Chondrocyte (in vitro differentiated cells): ENCODE measurements at regions not wholly inside any gene's neighbourhood (a gene's known extent, or its start where the extent isn't known, plus 50 kb on each side); places are given as distances from the start of the nearest gene placed in this dataset.

ENCODE experiments used
- DNase-seq: peaks from one replicate; pipeline ENCODE4 v3.0.0; 2021; ENCODE audit warnings: mixed read lengths, low spot score
- H3K27ac Mint-ChIP-seq: one replicate; pipeline ENCODE4 v1.8.0; 2021; ENCODE audit warnings: mild to moderate bottlenecking, moderate library complexity, mixed read lengths; ENCODE audit not compliant: unreplicated experiment
- H3K27me3 Mint-ChIP-seq: 2 replicates; pipeline ENCODE4 v1.8.0; 2021; ENCODE audit warnings: low read depth, mixed read lengths
- H3K36me3 Mint-ChIP-seq: 2 replicates; pipeline ENCODE4 v1.8.0; 2021; ENCODE audit warnings: low read depth, mixed read lengths
- H3K4me1 Mint-ChIP-seq: 2 replicates; pipeline ENCODE4 v1.8.0; 2021; ENCODE audit warnings: low read depth, mild to moderate bottlenecking, mixed read lengths
- H3K4me3 Mint-ChIP-seq: one replicate; pipeline ENCODE4 v1.8.0; 2021; ENCODE audit warnings: mild to moderate bottlenecking, moderate library complexity, mixed read lengths; ENCODE audit not compliant: unreplicated experiment
- H3K9me3 Mint-ChIP-seq: 2 replicates; pipeline ENCODE4 v1.8.0; 2021; ENCODE audit warnings: low read depth, mixed read lengths
- TF ChIP-seq, protein P1 (sequence below): fragments of 200-600 bp; sonication (generic); IDR thresholded peaks from 2 replicates; pipeline ENCODE4 v1.5.0; 2021; ENCODE audit warnings: antibody characterized with exemption, mild to moderate bottlenecking, moderate library complexity

DNA sequence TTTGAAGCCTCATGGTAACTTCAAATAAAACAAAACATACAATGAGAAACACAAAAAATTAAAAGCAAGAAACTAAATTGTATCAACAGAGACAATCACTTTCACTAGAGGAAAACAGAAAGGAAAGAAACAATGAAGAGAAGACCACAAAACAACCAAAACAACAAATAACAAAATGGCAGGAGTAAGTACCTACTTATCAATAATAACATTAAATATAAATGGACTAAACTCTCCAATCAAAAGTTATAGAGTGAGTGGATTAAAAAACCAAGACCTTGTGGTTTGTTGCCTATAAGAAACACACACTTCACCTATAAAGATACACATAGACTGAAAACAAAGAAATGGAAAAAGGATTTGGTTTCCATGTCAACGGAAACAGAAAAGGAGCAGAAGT, 830.1 kb upstream of the TMEFF2 start:
- no peak for DNase-seq
- H3K36me3 Mint-ChIP-seq: peaks cover 2% of the 10 kb centered on the region
- no peaks in the 10 kb centered on the region for H3K27me3 Mint-ChIP-seq
- H3K27ac Mint-ChIP-seq: no peak overlapping the region
- TF ChIP-seq, protein P1, sequence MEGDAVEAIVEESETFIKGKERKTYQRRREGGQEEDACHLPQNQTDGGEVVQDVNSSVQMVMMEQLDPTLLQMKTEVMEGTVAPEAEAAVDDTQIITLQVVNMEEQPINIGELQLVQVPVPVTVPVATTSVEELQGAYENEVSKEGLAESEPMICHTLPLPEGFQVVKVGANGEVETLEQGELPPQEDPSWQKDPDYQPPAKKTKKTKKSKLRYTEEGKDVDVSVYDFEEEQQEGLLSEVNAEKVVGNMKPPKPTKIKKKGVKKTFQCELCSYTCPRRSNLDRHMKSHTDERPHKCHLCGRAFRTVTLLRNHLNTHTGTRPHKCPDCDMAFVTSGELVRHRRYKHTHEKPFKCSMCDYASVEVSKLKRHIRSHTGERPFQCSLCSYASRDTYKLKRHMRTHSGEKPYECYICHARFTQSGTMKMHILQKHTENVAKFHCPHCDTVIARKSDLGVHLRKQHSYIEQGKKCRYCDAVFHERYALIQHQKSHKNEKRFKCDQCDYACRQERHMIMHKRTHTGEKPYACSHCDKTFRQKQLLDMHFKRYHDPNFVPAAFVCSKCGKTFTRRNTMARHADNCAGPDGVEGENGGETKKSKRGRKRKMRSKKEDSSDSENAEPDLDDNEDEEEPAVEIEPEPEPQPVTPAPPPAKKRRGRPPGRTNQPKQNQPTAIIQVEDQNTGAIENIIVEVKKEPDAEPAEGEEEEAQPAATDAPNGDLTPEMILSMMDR: no peak
- H3K9me3 Mint-ChIP-seq: peaks cover 21% of the 10 kb centered on the region
- no peak overlapping the region for H3K4me3 Mint-ChIP-seq
- H3K4me1 Mint-ChIP-seq: no peaks in the 10 kb centered on the region

- no peak overlapping the region for H3K4me3 Mint-ChIP-seq
These were observed 817.1 kb upstream of the TMEFF2 start for GRCh38 chr2:193011870-193012269.

GRCh38 chr2:192993059-192993458, 798.3 kb upstream of the TMEFF2 start:
- Mint-ChIP-seq H3K27ac (no peak overlapping the region), H3K36me3 (no peaks in the 10 kb centered on the region), H3K9me3 (no peaks in the 10 kb centered on the region), H3K4me3 (no peak overlapping the region), H3K4me1 (no peaks in the 10 kb centered on the region), H3K27me3 (peaks cover 2% of the 10 kb centered on the region)
- TF ChIP-seq, protein P1: no peak
- no peak for DNase-seq

More at GRCh38 chr2:193011870-193012269, 817.1 kb upstream of the TMEFF2 start:
- no peak for DNase-seq
- Mint-ChIP-seq H3K9me3 (peaks cover 9% of the 10 kb centered on the region), H3K4me1 (no peaks in the 10 kb centered on the region), H3K36me3 (no peaks in the 10 kb centered on the region), H3K27me3 (peaks cover 4% of the 10 kb centered on the region), H3K27ac (no peak overlapping the region)
- TF ChIP-seq, protein P1: no peak

GRCh38 chr2:192983173-192983572, 788.4 kb upstream of the TMEFF2 start:
- Mint-ChIP-seq H3K36me3 (no peaks in the 10 kb centered on the region), H3K27me3 (peaks cover 6% of the 10 kb centered on the region), H3K4me3 (no peak overlapping the region), H3K27ac (no peak overlapping the region), H3K4me1 (no peaks in the 10 kb centered on the region), H3K9me3 (no peaks in the 10 kb centered on the region)
- no peak for DNase-seq
- TF ChIP-seq, protein P1: no peak

DNA sequence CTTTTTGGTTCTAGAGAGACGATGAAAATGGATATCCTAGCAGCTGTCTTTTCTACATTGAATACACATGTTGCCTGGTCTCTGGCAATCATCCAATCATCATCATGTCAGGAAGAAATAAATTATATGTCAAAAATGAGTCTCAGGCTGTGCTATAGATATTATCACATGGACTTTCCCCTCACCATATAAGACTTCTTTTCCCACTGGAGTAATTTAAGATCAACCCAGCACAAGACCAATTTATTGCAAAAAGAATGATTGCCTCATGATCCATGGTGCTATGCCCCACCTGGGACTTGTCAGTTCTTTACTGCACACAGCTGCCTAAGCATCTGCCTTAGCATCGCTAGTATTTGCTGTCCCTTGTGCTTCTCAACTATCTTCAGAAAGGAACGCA, 783.7 kb upstream of the TMEFF2 start:
- TF ChIP-seq, protein P1: no peak
- Mint-ChIP-seq H3K9me3 (no peaks in the 10 kb centered on the region), H3K27ac (no peak overlapping the region), H3K4me1 (no peaks in the 10 kb centered on the region), H3K4me3 (no peak overlapping the region), H3K36me3 (no peaks in the 10 kb centered on the region), H3K27me3 (no peaks in the 10 kb centered on the region)
- no peak for DNase-seq
